Mammary epithelial cell (primary cell): ENCODE measurements at regions not wholly inside any gene's neighbourhood (a gene's known extent, or its start where the extent isn't known, plus 50 kb on each side); places are given as distances from the start of the nearest gene placed in this dataset.

Source experiments
- EZH2 ChIP-seq: IDR thresholded peaks from 2 replicates; pipeline ENCODE4 v1.6.1; 2012; ENCODE audit warnings: low read length, inconsistent platforms, borderline replicate concordance
- TF ChIP-seq, protein P1 (sequence below), 2 donors: IDR thresholded peaks in 1 of 2; conservative IDR thresholded peaks in 1 of 2; 2 replicates each; pipeline ENCODE4 v1.5.1; 2011 to 2012; ENCODE audit warnings: inconsistent platforms in 2 of 2, low read length in 2 of 2, mild to moderate bottlenecking in 2 of 2, control low read depth in 1 of 2, low read depth in 1 of 2; ENCODE audit not compliant: insufficient read depth in 1 of 2; ENCODE audit errors: extremely low read depth in 1 of 2

DNA sequence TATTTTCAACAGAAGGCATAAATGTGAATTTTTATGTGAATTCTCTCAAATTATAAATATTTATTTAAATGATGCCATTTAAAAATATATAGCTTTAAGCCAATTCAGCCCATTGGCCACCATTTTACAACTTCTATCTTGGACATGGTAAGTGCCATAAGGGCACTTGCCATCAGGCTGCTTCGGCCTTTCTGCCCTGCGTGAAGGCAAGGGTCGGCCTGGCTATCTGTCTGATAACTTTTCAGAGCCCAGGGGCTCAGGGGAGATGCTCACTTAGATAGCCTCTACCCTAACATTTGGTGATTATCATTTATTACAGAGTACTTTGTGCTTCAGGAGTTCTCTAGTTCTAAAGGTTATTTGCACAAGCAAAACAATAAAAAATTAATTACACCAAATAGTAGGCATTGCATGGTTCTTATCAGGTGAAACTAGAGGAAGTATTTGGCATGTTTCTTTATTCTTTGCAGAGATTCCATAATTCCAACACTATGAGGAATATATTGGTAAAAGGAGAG is 62.4 kb upstream of the MBNL1 start:
- no peak for TF ChIP-seq EZH2
- TF ChIP-seq, protein P1, sequence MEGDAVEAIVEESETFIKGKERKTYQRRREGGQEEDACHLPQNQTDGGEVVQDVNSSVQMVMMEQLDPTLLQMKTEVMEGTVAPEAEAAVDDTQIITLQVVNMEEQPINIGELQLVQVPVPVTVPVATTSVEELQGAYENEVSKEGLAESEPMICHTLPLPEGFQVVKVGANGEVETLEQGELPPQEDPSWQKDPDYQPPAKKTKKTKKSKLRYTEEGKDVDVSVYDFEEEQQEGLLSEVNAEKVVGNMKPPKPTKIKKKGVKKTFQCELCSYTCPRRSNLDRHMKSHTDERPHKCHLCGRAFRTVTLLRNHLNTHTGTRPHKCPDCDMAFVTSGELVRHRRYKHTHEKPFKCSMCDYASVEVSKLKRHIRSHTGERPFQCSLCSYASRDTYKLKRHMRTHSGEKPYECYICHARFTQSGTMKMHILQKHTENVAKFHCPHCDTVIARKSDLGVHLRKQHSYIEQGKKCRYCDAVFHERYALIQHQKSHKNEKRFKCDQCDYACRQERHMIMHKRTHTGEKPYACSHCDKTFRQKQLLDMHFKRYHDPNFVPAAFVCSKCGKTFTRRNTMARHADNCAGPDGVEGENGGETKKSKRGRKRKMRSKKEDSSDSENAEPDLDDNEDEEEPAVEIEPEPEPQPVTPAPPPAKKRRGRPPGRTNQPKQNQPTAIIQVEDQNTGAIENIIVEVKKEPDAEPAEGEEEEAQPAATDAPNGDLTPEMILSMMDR (conservative IDR thresholded peaks at IDR 0.05 in 1 of 2, IDR thresholded peaks at IDR 0.05 in 1 of 2; ENCODE audit: extremely low read depth in 1 of 2, insufficient read depth in 1 of 2, low read depth in 1 of 2, low read length in 2 of 2), result no peak
